PC-9 (cell line): ENCODE measurements at regions not wholly inside any gene's neighbourhood (a gene's known extent, or its start where the extent isn't known, plus 50 kb on each side); places are given as distances from the start of the nearest gene placed in this dataset.

Experiments
- BruUV-seq: library from RNA; stranded (reverse); fragments of 400-500 nt; replicated peaks from 2 replicates; lab custom pipeline; 2021; lab: Mats Ljungman, UMichigan
- CTCF ChIA-PET: fragments of 300-600 bp; sonication (Branson Sonifier 250); formaldehyde crosslinking; loops from one replicate; lab custom pipeline; 2022; ENCODE audit warnings: antibody characterized with exemption; lab: Charles Lee
- POLR2A ChIA-PET: fragments of 300-600 bp; sonication (Branson Sonifier 250); formaldehyde crosslinking; loops from one replicate; lab custom pipeline; 2022; ENCODE audit warnings: antibody characterized with exemption; ENCODE audit not compliant: unreplicated experiment; lab: Charles Lee
- DNase-seq, 2 experiments: peaks; one replicate each; pipeline versions ENCODE4 v3.0.0 to v3.0.0-alpha.2; 2015 to 2022; ENCODE audit warnings: mixed read lengths in 1 of 2
- H2AFZ ChIP-seq: fragments of 200-600 bp; sonication (generic); 2 replicates; pipeline ENCODE4 v1.8.1; 2017; ENCODE audit warnings: antibody characterized with exemption
- H3F3A ChIP-seq: fragments of 200-600 bp; sonication (generic); 2 replicates; pipeline ENCODE4 v1.8.1; 2017; ENCODE audit warnings: antibody characterized with exemption, mild to moderate bottlenecking, low read depth; ENCODE audit not compliant: insufficient read depth
- H3K27ac ChIP-seq: fragments of 200-600 bp; sonication (generic); 2 replicates; pipeline ENCODE4 v1.6.1; 2016; ENCODE audit warnings: mixed run types
- H3K27me3 ChIP-seq: fragments of 200-600 bp; sonication (generic); 2 replicates; pipeline ENCODE4 v1.6.1; 2016; ENCODE audit warnings: low read depth, mixed run types; ENCODE audit not compliant: insufficient read depth
- H3K36me3 ChIP-seq: fragments of 200-600 bp; sonication (generic); 2 replicates; pipeline ENCODE4 v1.6.1; 2016; ENCODE audit warnings: low read depth, mixed run types
- H3K4me1 ChIP-seq: fragments of 200-600 bp; sonication (generic); replicated peaks from 2 replicates; pipeline ENCODE4 v1.6.1; 2016; ENCODE audit warnings: mixed run types; ENCODE audit not compliant: insufficient read depth
- H3K4me2 ChIP-seq: fragments of 200-600 bp; sonication (generic); 2 replicates; pipeline ENCODE4 v1.6.1; 2017; ENCODE audit warnings: mixed run types
- H3K4me3 ChIP-seq: fragments of 200-600 bp; sonication (generic); 2 replicates; pipeline ENCODE4 v1.6.1; 2016; ENCODE audit warnings: mixed run types
- H3K79me2 ChIP-seq: fragments of 200-600 bp; sonication (generic); 2 replicates; pipeline ENCODE4 v1.6.1; 2017; ENCODE audit warnings: low read depth, mixed run types
- H3K9me2 ChIP-seq: fragments of 200-600 bp; sonication (generic); 2 replicates; pipeline ENCODE4 v1.8.1; 2017; ENCODE audit warnings: mild to moderate bottlenecking; ENCODE audit not compliant: insufficient read depth
- H3K9me3 ChIP-seq: fragments of 200-600 bp; sonication (generic); 2 replicates; pipeline ENCODE4 v1.8.1; 2016; ENCODE audit warnings: low read depth; ENCODE audit not compliant: insufficient read depth
- H4K20me1 ChIP-seq: fragments of 200-600 bp; sonication (generic); 2 replicates; pipeline ENCODE4 v1.8.1; 2017; ENCODE audit not compliant: insufficient read depth
- CTCF ChIP-seq: fragments of 200-600 bp; sonication (generic); conservative IDR thresholded peaks from 2 replicates; pipeline ENCODE4 v1.6.1; 2017; ENCODE audit warnings: mixed run types, antibody characterized with exemption, mild to moderate bottlenecking, moderate library complexity
- EZH2 ChIP-seq: fragments of 200-600 bp; sonication (generic); IDR thresholded peaks from 2 replicates; pipeline ENCODE4 v1.8.0; 2017; ENCODE audit warnings: antibody characterized with exemption, low read depth
- intact Hi-C: fragments of 100-400 bp; cut with micrococcal nuclease; formaldehyde crosslinking; loops from one replicate; pipeline ENCODE4 v1.10.0; 2022; ENCODE audit not compliant: unreplicated experiment

- no peaks in the 10 kb centered on the region for H4K20me1 ChIP-seq
- intact Hi-C loops: no loop called here
- no peaks in the 10 kb centered on the region for H3K36me3 ChIP-seq
- BruUV-seq: no TSS peak
- no peak overlapping the region for H3K27ac ChIP-seq
- no peaks in the 10 kb centered on the region for H3K79me2 ChIP-seq
- no peak for DNase-seq
- H3K4me2 ChIP-seq: no peak overlapping the region
- no peak overlapping the region for H3K4me3 ChIP-seq
- H3K9me3 ChIP-seq: no peaks in the 10 kb centered on the region
- ChIA-PET POLR2A (no interaction called here), CTCF (no interaction called here)
- H3F3A ChIP-seq: no peaks in the 10 kb centered on the region
- H3K27me3 ChIP-seq: peaks cover 3% of the 10 kb centered on the region; the same call in 1 of the 2 replicates
- TF ChIP-seq EZH2 (no peak), CTCF (no peak)
- H2AFZ ChIP-seq: no peak overlapping the region
- no peaks in the 10 kb centered on the region for H3K4me1 ChIP-seq
- H3K9me2 ChIP-seq: no peaks in the 10 kb centered on the region
These were observed 231.2 kb downstream of the CYRIA start for GRCh38 chr2:16434393-16434792.

DNA sequence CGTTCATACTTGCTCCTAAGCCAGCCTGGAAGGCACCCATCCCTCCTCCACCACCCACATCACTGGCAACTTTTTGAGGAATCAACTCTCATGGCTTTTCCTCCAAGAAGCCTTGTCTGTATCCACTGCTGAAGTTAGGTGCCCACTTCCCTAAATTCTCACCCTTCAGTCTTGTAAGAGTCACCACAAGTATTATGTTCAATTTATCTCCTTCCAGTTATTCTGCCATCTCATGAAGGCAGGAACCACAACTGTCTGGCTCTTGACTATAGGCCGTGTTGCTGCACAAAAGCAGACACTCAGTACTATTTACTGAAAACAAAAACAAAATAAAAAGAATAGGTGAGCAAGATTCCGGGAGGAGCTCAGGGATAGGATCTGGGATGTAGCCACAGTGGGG, 234.8 kb downstream of the CYRIA start:
- Histone ChIP-seq H3K9me3 (no peaks in the 10 kb centered on the region), H3K36me3 (no peaks in the 10 kb centered on the region), H3K79me2 (no peaks in the 10 kb centered on the region), H3K27ac (no peak overlapping the region), H3K4me2 (no peak overlapping the region), H3K4me1 (no peaks in the 10 kb centered on the region), H3F3A (no peaks in the 10 kb centered on the region), H2AFZ (no peak overlapping the region), H3K4me3 (no peak overlapping the region), H4K20me1 (no peaks in the 10 kb centered on the region), H3K27me3 (peaks cover 19% of the 10 kb centered on the region), H3K9me2 (no peaks in the 10 kb centered on the region)
- no peak for DNase-seq
- POLR2A ChIA-PET: no interaction called here
- BruUV-seq: no TSS peak
- intact Hi-C loops: no loop called here
- CTCF ChIA-PET: no interaction called here
- TF ChIP-seq CTCF: no peak
- no peak for TF ChIP-seq EZH2

- ChIA-PET CTCF (no interaction called here), POLR2A (no interaction called here)
- H3K9me3 ChIP-seq: no peaks in the 10 kb centered on the region
- H3K27ac ChIP-seq: no peak overlapping the region
- BruUV-seq: no TSS peak
- H4K20me1 ChIP-seq: no peaks in the 10 kb centered on the region
- intact Hi-C loops: no loop called here
- H3K79me2 ChIP-seq: no peaks in the 10 kb centered on the region
- no peaks in the 10 kb centered on the region for H3K4me1 ChIP-seq
- no peak overlapping the region for H3K4me2 ChIP-seq
- DNase-seq: no peak
- H3K9me2 ChIP-seq: no peaks in the 10 kb centered on the region
- no peak for TF ChIP-seq CTCF
- peaks cover 19% of the 10 kb centered on the region for H3K27me3 ChIP-seq
- H2AFZ ChIP-seq: no peak overlapping the region
- no peak overlapping the region for H3K4me3 ChIP-seq
- H3K36me3 ChIP-seq: no peaks in the 10 kb centered on the region
- H3F3A ChIP-seq: no peaks in the 10 kb centered on the region
These were observed 236.0 kb downstream of the CYRIA start for GRCh38 chr2:16429431-16430145.
